T-helper 2 cell (primary cell): ENCODE measurements at regions not wholly inside any gene's neighbourhood (a gene's known extent, or its start where the extent isn't known, plus 50 kb on each side); places are given as distances from the start of the nearest gene placed in this dataset.
A peak's percentile ranks its signal among the peaks of the same experiment; 100 is the strongest.
"Not testable (repeated sequence)": the region's sequence is repeated elsewhere in the genome, so short reads cannot be mapped to it uniquely, and the experiment has no call there.

Experiments
- DNase-seq, 5 experiments: peaks; one replicate each; pipeline versions ENCODE4 v3.0.0 to v3.0.0-alpha.2; 2012 to 2022

GRCh38 chr15:95724908-95725633, 605.4 kb upstream of the NR2F2 start:
- DNase-seq, result no peak

GRCh38 chr15:95726891-95727290, 603.6 kb upstream of the NR2F2 start:
- DNase-seq, result no peak

GRCh38 chr15:95733931-95734330, 596.6 kb upstream of the NR2F2 start:
- peak in 1 of 5 experiments; percentile 2 for DNase-seq

GRCh38 chr15:95734422-95735316, 595.8 kb upstream of the NR2F2 start:
- peak in 1 of 5 experiments; percentile 11 for DNase-seq

GRCh38 chr15:95737060-95737459, 593.4 kb upstream of the NR2F2 start:
- no peak for DNase-seq

- DNase-seq, result no peak
Observed at GRCh38 chr15:95739131-95739530, 591.4 kb upstream of the NR2F2 start.

- peak in 1 of 5 experiments; percentile 8 for DNase-seq
Observed at GRCh38 chr15:95741830-95742229, 588.7 kb upstream of the NR2F2 start.

- no peak for DNase-seq
Observed at GRCh38 chr15:95742256-95742655, 588.2 kb upstream of the NR2F2 start.

GRCh38 chr15:95742836-95743235, 587.7 kb upstream of the NR2F2 start:
- no peak for DNase-seq

GRCh38 chr15:95757171-95757570, 573.3 kb upstream of the NR2F2 start:
- DNase-seq, result no peak

- no peak for DNase-seq
Observed at GRCh38 chr15:95758451-95758850, 572.0 kb upstream of the NR2F2 start.

- no peak for DNase-seq
Observed at GRCh38 chr15:95758851-95759250, 571.6 kb upstream of the NR2F2 start.

GRCh38 chr15:95760508-95760907, 570.0 kb upstream of the NR2F2 start:
- no peak for DNase-seq

GRCh38 chr15:95761501-95762165, 568.9 kb upstream of the NR2F2 start:
- DNase-seq, result no peak

GRCh38 chr15:95763426-95763825, 567.1 kb upstream of the NR2F2 start:
- DNase-seq, result no peak

- no peak for DNase-seq
Observed at GRCh38 chr15:95765161-95765560, 565.3 kb upstream of the NR2F2 start.

GRCh38 chr15:95770196-95770595, 560.3 kb upstream of the NR2F2 start:
- no peak for DNase-seq

- DNase-seq, result no peak
Observed at GRCh38 chr15:95772982-95773381, 557.5 kb upstream of the NR2F2 start.

GRCh38 chr15:95784508-95784907, 546.0 kb upstream of the NR2F2 start:
- DNase-seq, result no peak

GRCh38 chr15:95785276-95785675, 545.2 kb upstream of the NR2F2 start:
- DNase-seq, result not testable (repeated sequence)

GRCh38 chr15:95793231-95793630, 537.3 kb upstream of the NR2F2 start:
- no peak for DNase-seq

- no peak for DNase-seq
Observed at GRCh38 chr15:95795386-95795785, 535.1 kb upstream of the NR2F2 start.
